HCT116 (cell line): ENCODE measurements at regions not wholly inside any gene's neighbourhood (a gene's known extent, or its start where the extent isn't known, plus 50 kb on each side); places are given as distances from the start of the nearest gene placed in this dataset.

Experiments used
- CBX3 ChIP-seq: IDR thresholded peaks from 2 replicates; pipeline ENCODE4 v1.6.1; 2012; ENCODE audit warnings: low read depth
- CTCF ChIP-seq, 3 experiments: fragments of 200-600 bp in 1 of 3; sonication (generic) in 1 of 3; IDR thresholded peaks in 2 of 3; conservative IDR thresholded peaks in 1 of 3; 2 replicates each; pipeline ENCODE4 v1.5.1; 2012 to 2017; ENCODE audit warnings: low read depth in 2 of 3, low read length in 2 of 3, antibody characterized with exemption in 1 of 3, borderline replicate concordance in 1 of 3, control low read depth in 1 of 3, mild to moderate bottlenecking in 1 of 3, mixed read lengths in 1 of 3, mixed run types in 1 of 3, moderate library complexity in 1 of 3; ENCODE audit not compliant: insufficient read depth in 1 of 3
- EZH2 ChIP-seq: fragments of 200-600 bp; sonication (generic); IDR thresholded peaks from 2 replicates; pipeline ENCODE4 v1.6.1; 2017; ENCODE audit warnings: antibody characterized with exemption, mixed run types
- EZH2phosphoT487 ChIP-seq: fragments of 200-600 bp; IDR thresholded peaks from 2 replicates; pipeline ENCODE4 v1.6.1; 2018; ENCODE audit warnings: antibody characterized with exemption, borderline replicate concordance
- JUND ChIP-seq: IDR thresholded peaks from 2 replicates; pipeline ENCODE4 v1.6.1; 2012
- POLR2A ChIP-seq: IDR thresholded peaks from 2 replicates; pipeline ENCODE4 v1.7.0; 2011; ENCODE audit warnings: borderline replicate concordance; ENCODE audit not compliant: insufficient read depth, insufficient read length; ENCODE audit errors: extremely low read depth
- TF ChIP-seq, protein P1 (sequence below): IDR thresholded peaks from 2 replicates; pipeline ENCODE4 v1.6.1; 2012
- TF ChIP-seq, protein P2 (sequence below): IDR thresholded peaks from 2 replicates; pipeline ENCODE4 v1.6.1; 2012; ENCODE audit warnings: low read depth

DNA sequence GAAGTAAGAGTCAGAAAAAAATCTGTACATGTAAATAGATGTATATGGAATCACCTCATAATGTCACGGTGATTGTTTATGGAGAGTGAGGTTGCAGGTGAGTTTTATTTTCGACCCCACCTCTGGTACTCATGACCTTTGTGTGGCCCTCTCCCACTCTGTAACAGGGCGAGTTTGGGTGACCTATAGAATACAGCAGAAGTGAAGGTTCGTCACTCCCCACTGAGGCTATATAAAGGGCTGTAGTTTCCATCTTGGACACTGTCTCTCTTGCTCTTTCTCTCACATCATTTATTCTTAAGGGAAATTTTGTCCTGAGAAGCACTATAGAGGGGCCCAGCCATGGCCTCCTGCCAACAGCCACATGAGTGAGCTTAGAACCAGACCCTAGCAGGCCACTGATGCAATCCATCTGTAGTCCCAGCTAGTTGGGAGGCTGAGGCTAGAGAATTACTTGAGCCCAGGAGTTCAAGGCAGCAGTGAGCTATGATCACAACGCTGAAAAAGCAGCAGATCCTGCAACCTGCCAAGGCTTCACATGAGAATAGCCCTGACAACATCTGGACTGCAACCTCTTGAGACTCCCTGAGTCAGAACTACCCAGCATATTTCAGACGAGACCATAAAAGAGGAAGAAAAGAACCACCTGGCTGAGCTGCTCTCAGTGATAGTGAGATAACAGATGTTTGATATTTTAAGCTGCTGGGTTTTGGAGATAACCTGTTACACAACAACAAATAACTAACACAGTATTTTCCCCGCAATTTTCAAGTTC, 74.3 kb upstream of the SLC1A4 start:
- TF ChIP-seq, protein P1, sequence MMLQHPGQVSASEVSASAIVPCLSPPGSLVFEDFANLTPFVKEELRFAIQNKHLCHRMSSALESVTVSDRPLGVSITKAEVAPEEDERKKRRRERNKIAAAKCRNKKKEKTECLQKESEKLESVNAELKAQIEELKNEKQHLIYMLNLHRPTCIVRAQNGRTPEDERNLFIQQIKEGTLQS = no peak
- TF ChIP-seq EZH2phosphoT487 = no peak
- no peak for TF ChIP-seq CTCF (IDR thresholded peaks at IDR 0.05 in 2 of 3, conservative IDR thresholded peaks at IDR 0.05 in 1 of 3; ENCODE audit: borderline replicate concordance in 1 of 3, insufficient read depth in 1 of 3, low read depth in 2 of 3, low read length in 2 of 3)
- TF ChIP-seq, protein P2, sequence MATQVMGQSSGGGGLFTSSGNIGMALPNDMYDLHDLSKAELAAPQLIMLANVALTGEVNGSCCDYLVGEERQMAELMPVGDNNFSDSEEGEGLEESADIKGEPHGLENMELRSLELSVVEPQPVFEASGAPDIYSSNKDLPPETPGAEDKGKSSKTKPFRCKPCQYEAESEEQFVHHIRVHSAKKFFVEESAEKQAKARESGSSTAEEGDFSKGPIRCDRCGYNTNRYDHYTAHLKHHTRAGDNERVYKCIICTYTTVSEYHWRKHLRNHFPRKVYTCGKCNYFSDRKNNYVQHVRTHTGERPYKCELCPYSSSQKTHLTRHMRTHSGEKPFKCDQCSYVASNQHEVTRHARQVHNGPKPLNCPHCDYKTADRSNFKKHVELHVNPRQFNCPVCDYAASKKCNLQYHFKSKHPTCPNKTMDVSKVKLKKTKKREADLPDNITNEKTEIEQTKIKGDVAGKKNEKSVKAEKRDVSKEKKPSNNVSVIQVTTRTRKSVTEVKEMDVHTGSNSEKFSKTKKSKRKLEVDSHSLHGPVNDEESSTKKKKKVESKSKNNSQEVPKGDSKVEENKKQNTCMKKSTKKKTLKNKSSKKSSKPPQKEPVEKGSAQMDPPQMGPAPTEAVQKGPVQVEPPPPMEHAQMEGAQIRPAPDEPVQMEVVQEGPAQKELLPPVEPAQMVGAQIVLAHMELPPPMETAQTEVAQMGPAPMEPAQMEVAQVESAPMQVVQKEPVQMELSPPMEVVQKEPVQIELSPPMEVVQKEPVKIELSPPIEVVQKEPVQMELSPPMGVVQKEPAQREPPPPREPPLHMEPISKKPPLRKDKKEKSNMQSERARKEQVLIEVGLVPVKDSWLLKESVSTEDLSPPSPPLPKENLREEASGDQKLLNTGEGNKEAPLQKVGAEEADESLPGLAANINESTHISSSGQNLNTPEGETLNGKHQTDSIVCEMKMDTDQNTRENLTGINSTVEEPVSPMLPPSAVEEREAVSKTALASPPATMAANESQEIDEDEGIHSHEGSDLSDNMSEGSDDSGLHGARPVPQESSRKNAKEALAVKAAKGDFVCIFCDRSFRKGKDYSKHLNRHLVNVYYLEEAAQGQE = no peak
- TF ChIP-seq JUND = no peak
- no peak for TF ChIP-seq CBX3
- TF ChIP-seq POLR2A = no peak
- no peak for TF ChIP-seq EZH2
